HepG2 (cell line): ENCODE measurements at regions not wholly inside any gene's neighbourhood (a gene's known extent, or its start where the extent isn't known, plus 50 kb on each side); places are given as distances from the start of the nearest gene placed in this dataset.

Source experiments
- CCAR2 ChIP-seq: fragments of 200-400 bp; formaldehyde crosslinking; optimal IDR thresholded peaks from 2 replicates; pipeline ENCODE3; 2018; ENCODE audit warnings: low read depth, mild to moderate bottlenecking, low read length, moderate library complexity
- CREB1 ChIP-seq, 2 experiments: fragments of 450-650 bp in 1 of 2; IDR thresholded peaks; 2 replicates each; pipeline ENCODE4 v1.6.1; 2016 to 2017; ENCODE audit warnings: control low read depth in 1 of 2, mild to moderate bottlenecking in 1 of 2, missing compliant biosample characterization in 1 of 2, missing genetic modification characterization in 1 of 2
- MIER3 ChIP-seq: IDR thresholded peaks from 2 replicates; pipeline ENCODE4 v1.6.1; 2016; ENCODE audit warnings: missing compliant biosample characterization, borderline replicate concordance
- NFYB ChIP-seq: sonication (generic); formaldehyde crosslinking; IDR thresholded peaks from 2 replicates; pipeline ENCODE4 v1.4.0; 2020; ENCODE audit warnings: missing genetic modification reagents
- ZNF350 ChIP-seq: sonication (generic); formaldehyde crosslinking; IDR thresholded peaks from 2 replicates; pipeline ENCODE4 v1.4.0; 2020; ENCODE audit warnings: mild to moderate bottlenecking, low read depth, missing genetic modification reagents, borderline replicate concordance
- TF ChIP-seq, protein P1 (sequence below): IDR thresholded peaks from 2 replicates; pipeline ENCODE4 v1.6.1; 2016; ENCODE audit warnings: low read depth
- TF ChIP-seq, protein P2 (sequence below): IDR thresholded peaks from 2 replicates; pipeline ENCODE4 v1.6.1; 2016; ENCODE audit warnings: control low read depth
- TF ChIP-seq, protein P3 (sequence below): sonication (generic); formaldehyde crosslinking; IDR thresholded peaks from 2 replicates; pipeline ENCODE4 v1.5.0; 2020; ENCODE audit warnings: mild to moderate bottlenecking, missing genetic modification reagents, moderate library complexity
- TF ChIP-seq, protein P4 (sequence below): sonication (generic); formaldehyde crosslinking; IDR thresholded peaks from 2 replicates; pipeline ENCODE4 v1.4.0; 2020; ENCODE audit warnings: missing genetic modification reagents
- TF ChIP-seq, protein P5 (sequence below): sonication (generic); formaldehyde crosslinking; IDR thresholded peaks from 2 replicates; pipeline ENCODE4 v1.4.0; 2020; ENCODE audit warnings: missing genetic modification reagents
- TF ChIP-seq, protein P6 (sequence below): IDR thresholded peaks from 2 replicates; pipeline ENCODE4 v1.6.1; 2016; ENCODE audit warnings: missing compliant biosample characterization, missing genetic modification reagents, borderline replicate concordance

DNA sequence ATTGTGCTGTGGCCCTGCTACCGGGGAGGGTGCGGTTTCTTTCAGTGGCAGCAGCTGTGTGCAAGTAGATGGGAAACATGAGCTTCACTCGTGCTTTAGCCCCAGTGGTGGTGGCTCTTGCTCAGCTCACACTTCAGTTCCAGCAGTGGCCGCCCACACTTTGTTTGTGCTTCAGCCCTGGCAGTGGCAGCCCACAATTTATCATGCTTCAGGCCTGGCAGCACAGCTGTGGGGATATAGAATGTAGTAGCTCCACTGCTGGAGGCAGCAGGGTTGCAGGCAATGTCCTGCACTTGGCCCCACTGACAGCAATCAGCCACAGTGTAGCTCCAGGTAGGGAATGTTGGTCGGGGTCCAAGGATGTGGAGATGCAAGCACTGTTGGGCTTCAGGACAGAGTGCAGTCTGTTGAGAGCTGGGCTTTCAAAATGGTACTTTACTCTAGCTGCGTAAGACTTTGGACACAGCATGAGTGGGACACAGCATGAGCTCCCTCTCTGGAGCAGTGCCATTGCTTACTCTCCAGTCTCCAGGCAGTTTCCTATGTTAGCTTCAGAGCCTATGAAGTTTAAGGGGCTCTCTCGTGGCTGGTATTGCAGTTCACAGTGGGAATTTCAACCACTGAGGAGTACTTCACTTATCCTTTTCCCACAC is 413.1 kb downstream of the PDGFC start:
- no peak for TF ChIP-seq CCAR2
- TF ChIP-seq NFYB (CRISPR knock-in tag), result no peak
- TF ChIP-seq, protein P1, sequence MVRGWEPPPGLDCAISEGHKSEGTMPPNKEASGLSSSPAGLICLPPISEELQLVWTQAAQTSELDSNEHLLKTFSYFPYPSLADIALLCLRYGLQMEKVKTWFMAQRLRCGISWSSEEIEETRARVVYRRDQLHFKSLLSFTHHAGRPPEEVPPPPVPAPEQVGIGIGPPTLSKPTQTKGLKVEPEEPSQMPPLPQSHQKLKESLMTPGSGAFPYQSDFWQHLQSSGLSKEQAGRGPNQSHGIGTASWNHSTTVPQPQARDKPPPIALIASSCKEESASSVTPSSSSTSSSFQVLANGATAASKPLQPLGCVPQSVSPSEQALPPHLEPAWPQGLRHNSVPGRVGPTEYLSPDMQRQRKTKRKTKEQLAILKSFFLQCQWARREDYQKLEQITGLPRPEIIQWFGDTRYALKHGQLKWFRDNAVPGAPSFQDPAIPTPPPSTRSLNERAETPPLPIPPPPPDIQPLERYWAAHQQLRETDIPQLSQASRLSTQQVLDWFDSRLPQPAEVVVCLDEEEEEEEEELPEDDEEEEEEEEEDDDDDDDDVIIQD (CRISPR knock-in tag), result no peak
- TF ChIP-seq, protein P2, sequence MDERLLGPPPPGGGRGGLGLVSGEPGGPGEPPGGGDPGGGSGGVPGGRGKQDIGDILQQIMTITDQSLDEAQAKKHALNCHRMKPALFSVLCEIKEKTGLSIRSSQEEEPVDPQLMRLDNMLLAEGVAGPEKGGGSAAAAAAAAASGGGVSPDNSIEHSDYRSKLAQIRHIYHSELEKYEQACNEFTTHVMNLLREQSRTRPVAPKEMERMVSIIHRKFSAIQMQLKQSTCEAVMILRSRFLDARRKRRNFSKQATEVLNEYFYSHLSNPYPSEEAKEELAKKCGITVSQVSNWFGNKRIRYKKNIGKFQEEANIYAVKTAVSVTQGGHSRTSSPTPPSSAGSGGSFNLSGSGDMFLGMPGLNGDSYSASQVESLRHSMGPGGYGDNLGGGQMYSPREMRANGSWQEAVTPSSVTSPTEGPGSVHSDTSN (CRISPR knock-in tag), result no peak
- TF ChIP-seq, protein P3, sequence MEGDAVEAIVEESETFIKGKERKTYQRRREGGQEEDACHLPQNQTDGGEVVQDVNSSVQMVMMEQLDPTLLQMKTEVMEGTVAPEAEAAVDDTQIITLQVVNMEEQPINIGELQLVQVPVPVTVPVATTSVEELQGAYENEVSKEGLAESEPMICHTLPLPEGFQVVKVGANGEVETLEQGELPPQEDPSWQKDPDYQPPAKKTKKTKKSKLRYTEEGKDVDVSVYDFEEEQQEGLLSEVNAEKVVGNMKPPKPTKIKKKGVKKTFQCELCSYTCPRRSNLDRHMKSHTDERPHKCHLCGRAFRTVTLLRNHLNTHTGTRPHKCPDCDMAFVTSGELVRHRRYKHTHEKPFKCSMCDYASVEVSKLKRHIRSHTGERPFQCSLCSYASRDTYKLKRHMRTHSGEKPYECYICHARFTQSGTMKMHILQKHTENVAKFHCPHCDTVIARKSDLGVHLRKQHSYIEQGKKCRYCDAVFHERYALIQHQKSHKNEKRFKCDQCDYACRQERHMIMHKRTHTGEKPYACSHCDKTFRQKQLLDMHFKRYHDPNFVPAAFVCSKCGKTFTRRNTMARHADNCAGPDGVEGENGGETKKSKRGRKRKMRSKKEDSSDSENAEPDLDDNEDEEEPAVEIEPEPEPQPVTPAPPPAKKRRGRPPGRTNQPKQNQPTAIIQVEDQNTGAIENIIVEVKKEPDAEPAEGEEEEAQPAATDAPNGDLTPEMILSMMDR, result no peak
- TF ChIP-seq, protein P4, sequence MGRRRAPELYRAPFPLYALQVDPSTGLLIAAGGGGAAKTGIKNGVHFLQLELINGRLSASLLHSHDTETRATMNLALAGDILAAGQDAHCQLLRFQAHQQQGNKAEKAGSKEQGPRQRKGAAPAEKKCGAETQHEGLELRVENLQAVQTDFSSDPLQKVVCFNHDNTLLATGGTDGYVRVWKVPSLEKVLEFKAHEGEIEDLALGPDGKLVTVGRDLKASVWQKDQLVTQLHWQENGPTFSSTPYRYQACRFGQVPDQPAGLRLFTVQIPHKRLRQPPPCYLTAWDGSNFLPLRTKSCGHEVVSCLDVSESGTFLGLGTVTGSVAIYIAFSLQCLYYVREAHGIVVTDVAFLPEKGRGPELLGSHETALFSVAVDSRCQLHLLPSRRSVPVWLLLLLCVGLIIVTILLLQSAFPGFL (CRISPR knock-in tag), result no peak
- TF ChIP-seq CREB1 (IDR thresholded peaks at IDR 0.05), result no peak
- no peak for TF ChIP-seq CREB1 (CRISPR knock-in tag; IDR thresholded peaks at IDR 0.05)
- no peak for TF ChIP-seq MIER3 (CRISPR knock-in tag)
- TF ChIP-seq, protein P5, sequence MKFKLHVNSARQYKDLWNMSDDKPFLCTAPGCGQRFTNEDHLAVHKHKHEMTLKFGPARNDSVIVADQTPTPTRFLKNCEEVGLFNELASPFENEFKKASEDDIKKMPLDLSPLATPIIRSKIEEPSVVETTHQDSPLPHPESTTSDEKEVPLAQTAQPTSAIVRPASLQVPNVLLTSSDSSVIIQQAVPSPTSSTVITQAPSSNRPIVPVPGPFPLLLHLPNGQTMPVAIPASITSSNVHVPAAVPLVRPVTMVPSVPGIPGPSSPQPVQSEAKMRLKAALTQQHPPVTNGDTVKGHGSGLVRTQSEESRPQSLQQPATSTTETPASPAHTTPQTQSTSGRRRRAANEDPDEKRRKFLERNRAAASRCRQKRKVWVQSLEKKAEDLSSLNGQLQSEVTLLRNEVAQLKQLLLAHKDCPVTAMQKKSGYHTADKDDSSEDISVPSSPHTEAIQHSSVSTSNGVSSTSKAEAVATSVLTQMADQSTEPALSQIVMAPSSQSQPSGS (CRISPR knock-in tag), result no peak
- TF ChIP-seq, protein P6, sequence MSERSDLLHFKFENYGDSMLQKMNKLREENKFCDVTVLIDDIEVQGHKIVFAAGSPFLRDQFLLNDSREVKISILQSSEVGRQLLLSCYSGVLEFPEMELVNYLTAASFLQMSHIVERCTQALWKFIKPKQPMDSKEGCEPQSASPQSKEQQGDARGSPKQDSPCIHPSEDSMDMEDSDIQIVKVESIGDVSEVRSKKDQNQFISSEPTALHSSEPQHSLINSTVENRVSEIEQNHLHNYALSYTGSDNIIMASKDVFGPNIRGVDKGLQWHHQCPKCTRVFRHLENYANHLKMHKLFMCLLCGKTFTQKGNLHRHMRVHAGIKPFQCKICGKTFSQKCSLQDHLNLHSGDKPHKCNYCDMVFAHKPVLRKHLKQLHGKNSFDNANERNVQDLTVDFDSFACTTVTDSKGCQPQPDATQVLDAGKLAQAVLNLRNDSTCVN (CRISPR knock-in tag), result no peak
- no peak for TF ChIP-seq ZNF350 (CRISPR knock-in tag)
